GM20000 (cell line): ENCODE measurements at regions not wholly inside any gene's neighbourhood (a gene's known extent, or its start where the extent isn't known, plus 50 kb on each side); places are given as distances from the start of the nearest gene placed in this dataset.

ENCODE experiments used
- DNase-seq: peaks from one replicate; pipeline ENCODE4 v3.0.0; 2012; ENCODE audit warnings: low spot score
- CTCF ChIP-seq: IDR thresholded peaks from 2 replicates; pipeline ENCODE4 v1.5.1; 2012; ENCODE audit warnings: mild to moderate bottlenecking, control low read depth; ENCODE audit errors: extremely low read depth, missing control alignments

- no peak for TF ChIP-seq CTCF
- DNase-seq, result no peak
Measured at GRCh38 chr7:36080843-36081242, 72.2 kb upstream of the EEPD1 start.

- no peak for TF ChIP-seq CTCF
- DNase-seq, result no peak
Measured at GRCh38 chr7:36082216-36082615, 70.8 kb upstream of the EEPD1 start.

GRCh38 chr7:36082910-36083309, 70.1 kb upstream of the EEPD1 start:
- no peak for TF ChIP-seq CTCF
- DNase-seq, result no peak

GRCh38 chr7:36083626-36084380, 69.3 kb upstream of the EEPD1 start:
- DNase-seq, result no peak
- TF ChIP-seq CTCF, result no peak

- TF ChIP-seq CTCF, result no peak
- DNase-seq, result no peak
Measured at GRCh38 chr7:36084485-36085091, 68.5 kb upstream of the EEPD1 start.

- no peak for TF ChIP-seq CTCF
- DNase-seq, result no peak
Measured at GRCh38 chr7:36085096-36085495, 68.0 kb upstream of the EEPD1 start.

- no peak for TF ChIP-seq CTCF
- DNase-seq, result no peak
Measured at GRCh38 chr7:36086571-36086970, 66.5 kb upstream of the EEPD1 start.
